ENCODE measurements at regions not wholly inside any gene's neighbourhood (a gene's known extent, or its start where the extent isn't known, plus 50 kb on each side); places are given as distances from the start of the nearest gene placed in this dataset.

GRCh38 chr2:203789618-203790017 is 78.0 kb upstream of the CTLA4 start:
- CTCF ChIA-PET: no interaction called here
- H3K4me1 Mint-ChIP-seq: peaks cover 3% of the 10 kb centered on the region
- H3K36me3 Mint-ChIP-seq: no peaks in the 10 kb centered on the region
- no peak overlapping the region for H3K4me3 Mint-ChIP-seq
- no peak overlapping the region for H3K27ac Mint-ChIP-seq
- no peaks in the 10 kb centered on the region for H3K27me3 Mint-ChIP-seq
- no peak for DNase-seq
- H3K9me3 Mint-ChIP-seq: no peaks in the 10 kb centered on the region

DNA sequence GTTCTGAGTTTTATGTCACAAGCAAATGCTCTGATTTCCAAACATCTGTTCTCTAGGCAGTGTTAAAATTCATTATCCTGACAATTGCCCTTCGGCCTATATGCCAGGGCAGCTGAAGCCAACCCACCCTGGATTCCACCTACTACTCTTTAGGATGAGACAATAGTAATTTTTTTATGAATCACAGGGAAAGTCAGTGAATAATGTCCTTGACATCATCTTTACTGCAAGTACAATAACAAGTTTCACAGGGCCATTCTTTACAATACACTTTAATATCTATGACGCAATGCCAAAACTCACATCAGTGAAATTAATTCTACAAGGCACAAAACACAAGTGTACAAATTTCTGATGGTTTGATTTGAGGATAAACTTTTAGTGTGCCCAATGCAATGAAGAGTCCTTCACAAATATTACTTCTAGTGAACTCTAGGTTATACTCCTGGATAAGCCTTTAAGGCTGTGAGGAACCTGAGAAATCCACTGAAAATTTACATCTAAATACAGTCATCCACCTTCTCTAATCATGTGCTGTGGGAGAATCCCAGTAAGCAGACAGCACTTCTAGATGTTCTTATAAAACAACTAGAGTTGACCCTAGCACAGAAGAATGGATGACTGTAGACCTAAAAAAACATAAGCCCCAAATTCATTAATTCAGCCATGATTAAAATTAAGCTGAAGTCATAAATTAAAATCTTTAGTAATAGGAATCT is 77.3 kb upstream of the CTLA4 start:
- no peaks in the 10 kb centered on the region for H3K4me1 Mint-ChIP-seq
- H3K9me3 Mint-ChIP-seq: no peaks in the 10 kb centered on the region
- no peak overlapping the region for H3K4me3 Mint-ChIP-seq
- H3K27ac Mint-ChIP-seq: no peak overlapping the region
- no peak for DNase-seq
- H3K27me3 Mint-ChIP-seq: no peaks in the 10 kb centered on the region
- CTCF ChIA-PET: no interaction called here
- no peaks in the 10 kb centered on the region for H3K36me3 Mint-ChIP-seq

GRCh38 chr2:203796248-203797010 is 71.1 kb upstream of the CTLA4 start:
- H3K4me3 Mint-ChIP-seq: no peak overlapping the region
- no peak for DNase-seq
- no peaks in the 10 kb centered on the region for H3K27me3 Mint-ChIP-seq
- peaks cover 16% of the 10 kb centered on the region for H3K4me1 Mint-ChIP-seq
- no peak overlapping the region for H3K27ac Mint-ChIP-seq
- H3K9me3 Mint-ChIP-seq: peaks cover 14% of the 10 kb centered on the region
- peaks cover 16% of the 10 kb centered on the region for H3K36me3 Mint-ChIP-seq
- CTCF ChIA-PET: interaction anchor here (1.0 to 1.2 kb wide), 2 partner anchors 17 to 19 kb away, joined by 3 read pairs; no protein-coding TSS in a partner anchor

DNA sequence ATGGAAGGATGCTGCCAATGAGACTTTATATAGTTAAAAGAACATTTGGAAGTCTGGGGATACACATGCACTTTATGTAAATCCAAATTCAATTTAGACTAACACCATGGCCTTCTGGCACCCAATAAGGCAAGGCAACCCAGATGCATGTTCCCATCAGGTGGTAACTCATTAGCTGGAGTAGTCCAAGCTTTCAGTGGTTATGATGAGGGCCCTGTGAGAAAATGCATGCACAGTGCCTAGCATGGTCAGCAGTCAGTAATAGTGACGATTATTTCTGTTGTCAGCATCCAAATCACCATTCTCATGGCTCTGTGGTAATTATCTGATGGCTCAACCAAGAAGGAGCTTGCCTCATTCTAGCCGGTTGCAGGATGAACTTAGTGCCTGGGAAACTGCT is 70.3 kb upstream of the CTLA4 start:
- Mint-ChIP-seq H3K36me3 (peaks cover 17% of the 10 kb centered on the region), H3K27me3 (no peaks in the 10 kb centered on the region), H3K4me3 (no peak overlapping the region), H3K4me1 (peaks cover 19% of the 10 kb centered on the region), H3K27ac (no peak overlapping the region), H3K9me3 (peaks cover 16% of the 10 kb centered on the region)
- no peak for DNase-seq
- CTCF ChIA-PET: interaction anchor here (1.2 to 2.8 kb wide), 2 partner anchors 15 to 16 kb away, joined by 3 to 16 read pairs; no protein-coding TSS in a partner anchor

GRCh38 chr2:203797712-203798111 is 69.9 kb upstream of the CTLA4 start:
- Mint-ChIP-seq H3K4me3 (no peak overlapping the region), H3K27ac (no peak overlapping the region), H3K27me3 (no peaks in the 10 kb centered on the region), H3K36me3 (peaks cover 17% of the 10 kb centered on the region), H3K4me1 (peaks cover 24% of the 10 kb centered on the region), H3K9me3 (peaks cover 16% of the 10 kb centered on the region)
- CTCF ChIA-PET: interaction anchor here (1.2 to 2.8 kb wide), 2 partner anchors 15 kb away, joined by 3 to 16 read pairs; no protein-coding TSS in a partner anchor
- DNase-seq: no peak

DNA sequence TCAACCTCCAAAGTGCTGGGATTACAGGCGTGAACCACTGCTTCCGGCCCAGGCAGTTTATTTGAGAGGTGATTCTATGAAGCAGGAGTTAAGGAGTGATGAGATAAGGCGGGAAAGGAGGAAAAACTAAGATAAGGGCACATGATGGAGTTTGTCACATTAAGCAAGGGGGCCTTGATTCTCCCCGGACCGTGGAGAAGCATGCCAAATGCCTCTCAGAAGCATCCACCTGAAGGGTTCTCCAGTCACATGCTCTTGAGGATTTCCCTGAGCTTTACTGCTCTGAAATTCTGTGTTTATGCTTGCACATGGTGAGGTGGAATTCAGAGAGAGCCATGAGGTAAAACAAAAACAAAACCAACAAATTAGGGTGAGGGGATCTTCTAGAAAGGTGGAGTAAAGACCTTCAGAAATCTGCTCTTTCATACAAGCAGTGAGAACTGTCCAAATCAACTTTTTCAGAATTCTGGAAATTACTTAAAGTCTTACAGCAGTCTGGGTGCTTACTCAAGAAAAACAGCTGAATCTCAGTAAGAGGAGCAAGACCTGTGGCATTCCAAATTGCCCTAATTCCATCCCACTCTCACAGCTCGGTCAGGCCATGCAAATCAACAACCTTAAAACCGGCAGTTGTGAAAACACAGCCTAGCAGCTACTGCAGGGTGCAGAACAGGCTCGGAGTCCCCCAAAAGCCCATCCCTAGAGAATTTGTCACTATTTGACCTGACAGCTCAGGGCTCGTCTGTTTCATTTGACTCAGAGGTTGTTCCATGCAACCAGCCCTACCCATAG is 69.1 kb upstream of the CTLA4 start:
- H3K4me1 Mint-ChIP-seq: peaks cover 31% of the 10 kb centered on the region
- no peaks in the 10 kb centered on the region for H3K27me3 Mint-ChIP-seq
- peaks cover 17% of the 10 kb centered on the region for H3K36me3 Mint-ChIP-seq
- peaks cover 16% of the 10 kb centered on the region for H3K9me3 Mint-ChIP-seq
- H3K27ac Mint-ChIP-seq: no peak overlapping the region
- no peak overlapping the region for H3K4me3 Mint-ChIP-seq
- CTCF ChIA-PET: interaction anchor here (0.9 to 2.8 kb wide), 4 partner anchors 15 to 55 kb away, joined by 3 to 16 read pairs (median 4); no protein-coding TSS in a partner anchor
- DNase-seq: no peak

DNA sequence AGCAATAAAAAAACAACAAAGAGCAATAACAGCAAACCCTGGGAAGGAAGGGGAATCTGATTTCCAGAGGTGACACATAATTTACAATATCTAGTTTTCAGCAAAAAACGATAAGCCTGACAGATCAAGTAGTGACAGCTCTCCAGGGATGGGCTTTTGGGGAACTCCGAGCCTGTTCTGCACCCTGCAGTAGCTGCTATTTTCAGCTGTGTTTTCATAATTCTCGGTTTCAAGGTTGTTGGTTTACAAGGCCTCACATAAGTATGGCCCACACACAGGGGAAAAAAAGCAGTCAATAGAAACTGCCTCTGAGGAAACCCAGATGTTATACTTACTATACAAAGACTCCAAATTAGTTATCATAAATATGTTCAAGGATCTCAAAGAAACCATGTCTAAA is 67.7 kb upstream of the CTLA4 start:
- Mint-ChIP-seq H3K9me3 (peaks cover 19% of the 10 kb centered on the region), H3K4me1 (peaks cover 45% of the 10 kb centered on the region), H3K36me3 (peaks cover 21% of the 10 kb centered on the region), H3K27me3 (no peaks in the 10 kb centered on the region), H3K4me3 (no peak overlapping the region), H3K27ac (no peak overlapping the region)
- CTCF ChIA-PET: interaction anchor here (2.8 kb wide), 1 partner anchor 17 kb away, joined by 16 read pairs; no protein-coding TSS in a partner anchor
- no peak for DNase-seq

DNA sequence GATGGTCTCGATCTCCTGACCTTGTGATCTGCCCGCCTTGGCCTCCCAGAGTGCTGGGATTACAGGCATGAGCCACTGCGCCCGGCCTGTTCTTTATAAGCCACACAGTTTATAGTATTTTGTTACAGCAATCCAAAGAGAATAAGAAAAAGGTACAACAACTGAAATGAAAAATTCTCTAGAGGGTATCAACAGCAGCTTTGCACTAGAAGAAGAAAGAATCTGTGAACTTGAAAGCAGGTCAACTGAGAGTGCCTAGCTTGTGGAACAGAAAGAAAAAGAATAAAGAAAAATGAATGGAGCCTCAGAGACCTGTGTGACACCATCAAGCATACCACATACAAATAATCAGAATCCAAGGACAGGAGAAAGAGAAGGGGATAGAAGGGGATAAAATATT is 66.8 kb upstream of the CTLA4 start:
- peaks cover 23% of the 10 kb centered on the region for H3K9me3 Mint-ChIP-seq
- H3K27me3 Mint-ChIP-seq: no peaks in the 10 kb centered on the region
- H3K4me3 Mint-ChIP-seq: no peak overlapping the region
- peaks cover 53% of the 10 kb centered on the region for H3K4me1 Mint-ChIP-seq
- peaks cover 25% of the 10 kb centered on the region for H3K36me3 Mint-ChIP-seq
- H3K27ac Mint-ChIP-seq: no peak overlapping the region
- CTCF ChIA-PET: interaction anchor here (1.2 kb wide), 1 partner anchor 19 kb away, joined by 3 read pairs; no protein-coding TSS in a partner anchor
- no peak for DNase-seq

DNA sequence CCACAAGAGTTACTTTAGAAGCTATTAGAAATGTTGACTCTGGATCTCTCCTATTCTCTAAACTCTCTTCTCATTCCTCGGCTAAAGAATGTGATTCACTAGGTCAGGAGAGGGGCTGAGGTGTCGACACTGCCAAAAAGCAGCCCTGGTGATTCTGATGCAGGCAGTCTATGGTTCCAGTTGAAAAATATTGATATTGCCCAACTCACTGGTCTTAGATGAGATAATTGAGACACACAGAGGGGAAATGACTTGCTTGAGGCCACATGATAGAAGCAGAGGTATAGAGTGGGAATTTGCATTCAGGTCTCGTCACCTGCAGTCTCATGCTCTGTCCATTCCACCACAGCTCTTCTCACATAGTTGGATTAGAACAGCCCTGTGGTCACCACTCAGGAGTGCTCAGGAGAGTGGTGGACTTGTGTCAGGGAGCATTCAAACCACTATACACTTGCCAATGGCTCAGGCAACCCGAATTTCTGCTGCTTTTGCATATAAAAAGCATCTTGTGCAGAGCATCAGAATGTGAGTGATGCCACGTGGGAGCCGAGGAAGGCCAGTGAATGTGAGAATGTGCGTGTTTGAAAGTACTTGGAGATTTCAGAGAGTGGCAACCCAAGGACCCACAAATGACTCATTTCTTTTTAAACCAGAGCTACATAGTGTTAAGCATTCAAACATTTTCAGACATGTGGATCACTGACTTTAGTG is 65.1 kb upstream of the CTLA4 start:
- peaks cover 33% of the 10 kb centered on the region for H3K36me3 Mint-ChIP-seq
- H3K27me3 Mint-ChIP-seq: no peaks in the 10 kb centered on the region
- DNase-seq: peak; percentile 46
- peaks cover 32% of the 10 kb centered on the region for H3K9me3 Mint-ChIP-seq
- no peak overlapping the region for H3K4me3 Mint-ChIP-seq
- peaks cover 62% of the 10 kb centered on the region for H3K4me1 Mint-ChIP-seq
- CTCF ChIA-PET: interaction anchor here (0.8 to 1.2 kb wide), 2 partner anchors 38 to 53 kb away, joined by 3 read pairs; no protein-coding TSS in a partner anchor
- H3K27ac Mint-ChIP-seq: peak overlapping the region; percentile 19

DNA sequence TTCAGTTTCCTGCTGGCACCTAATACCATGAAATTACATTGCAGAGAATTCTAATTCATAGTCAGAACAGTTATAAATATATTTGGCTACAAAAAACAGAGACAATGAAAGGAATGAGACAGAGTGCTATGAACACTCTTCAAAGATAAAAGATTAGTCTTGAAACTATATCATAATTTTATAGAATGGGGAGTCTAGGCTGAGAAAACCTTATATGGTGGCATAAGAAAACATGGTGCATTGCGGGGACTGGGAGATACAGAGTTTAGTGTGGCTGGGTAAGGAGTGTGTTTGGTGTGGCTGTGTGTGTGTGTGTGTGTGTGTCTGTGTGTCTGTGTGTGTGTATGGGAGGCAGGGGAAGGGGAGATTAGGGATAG is 64.5 kb upstream of the CTLA4 start:
- H3K27ac Mint-ChIP-seq: peak overlapping the region; percentile 19
- DNase-seq: no peak
- peaks cover 66% of the 10 kb centered on the region for H3K4me1 Mint-ChIP-seq
- peaks cover 32% of the 10 kb centered on the region for H3K9me3 Mint-ChIP-seq
- H3K4me3 Mint-ChIP-seq: no peak overlapping the region
- H3K36me3 Mint-ChIP-seq: peaks cover 33% of the 10 kb centered on the region
- CTCF ChIA-PET: interaction anchor here (0.8 to 1.5 kb wide), 4 partner anchors 11 to 54 kb away, joined by 3 to 7 read pairs (median 4); no protein-coding TSS in a partner anchor
- no peaks in the 10 kb centered on the region for H3K27me3 Mint-ChIP-seq

GRCh38 chr2:203804070-203804469 is 63.5 kb upstream of the CTLA4 start:
- no peaks in the 10 kb centered on the region for H3K27me3 Mint-ChIP-seq
- H3K4me1 Mint-ChIP-seq: peaks cover 68% of the 10 kb centered on the region
- peaks cover 32% of the 10 kb centered on the region for H3K9me3 Mint-ChIP-seq
- peak overlapping the region; percentile 6 for H3K27ac Mint-ChIP-seq
- CTCF ChIA-PET: interaction anchor here (0.6 to 1.5 kb wide), 6 partner anchors 10 to 1230 kb away, joined by 3 to 7 read pairs (median 3); no protein-coding TSS in a partner anchor
- no peak overlapping the region for H3K4me3 Mint-ChIP-seq
- DNase-seq: peak; percentile 53
- peaks cover 29% of the 10 kb centered on the region for H3K36me3 Mint-ChIP-seq

- Mint-ChIP-seq H3K4me3 (no peak overlapping the region), H3K36me3 (peaks cover 25% of the 10 kb centered on the region), H3K4me1 (peaks cover 69% of the 10 kb centered on the region), H3K9me3 (peaks cover 29% of the 10 kb centered on the region), H3K27ac (no peak overlapping the region), H3K27me3 (no peaks in the 10 kb centered on the region)
- DNase-seq: no peak
- CTCF ChIA-PET: interaction anchor here (1.1 to 1.5 kb wide), 2 partner anchors 10 to 12 kb away, joined by 3 read pairs; no protein-coding TSS in a partner anchor
Measured at GRCh38 chr2:203804764-203805485, 62.6 kb upstream of the CTLA4 start.

DNA sequence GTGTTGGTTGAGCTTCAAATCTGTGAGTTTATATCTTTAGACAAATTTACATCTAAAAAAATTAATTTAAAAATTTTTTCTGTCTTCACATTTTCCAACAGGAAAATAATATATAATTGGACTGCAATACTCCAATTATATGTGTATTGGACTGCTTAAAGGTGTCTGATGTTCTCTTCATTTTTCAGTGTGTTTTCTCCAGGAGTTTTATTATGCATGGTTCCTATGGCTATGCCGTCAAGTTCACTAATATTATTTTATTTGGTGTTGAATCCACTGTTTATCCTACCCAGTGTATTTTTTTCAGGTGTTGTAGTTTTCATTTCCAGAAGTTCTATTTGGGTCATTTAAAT is 62.1 kb upstream of the CTLA4 start:
- no peak for DNase-seq
- H3K4me3 Mint-ChIP-seq: no peak overlapping the region
- no peak overlapping the region for H3K27ac Mint-ChIP-seq
- peaks cover 73% of the 10 kb centered on the region for H3K4me1 Mint-ChIP-seq
- H3K27me3 Mint-ChIP-seq: no peaks in the 10 kb centered on the region
- H3K36me3 Mint-ChIP-seq: peaks cover 25% of the 10 kb centered on the region
- peaks cover 26% of the 10 kb centered on the region for H3K9me3 Mint-ChIP-seq
- CTCF ChIA-PET: no interaction called here

Data from activated naive CD4-positive, alpha-beta T cell treated with anti-CD3 and anti-CD28 coated beads, Interleukin-2, amount 10 ng/mL, durations not matched to agents 7 days and 5 days (primary cell).